ENCODE measurements at regions not wholly inside any gene's neighbourhood (a gene's known extent, or its start where the extent isn't known, plus 50 kb on each side); places are given as distances from the start of the nearest gene placed in this dataset.

- no peaks in the 10 kb centered on the region for H3K79me2 ChIP-seq (ENCODE audit: insufficient read depth)
- no peak for DNase-seq
- H3F3A ChIP-seq (replicated peaks; ENCODE audit: insufficient read depth) = peaks cover 18% of the 10 kb centered on the region
- H3K27me3 ChIP-seq (ENCODE audit: insufficient read depth) = no peaks in the 10 kb centered on the region
- no peaks in the 10 kb centered on the region for H3K9me3 ChIP-seq
- H3K4me2 ChIP-seq = no peak overlapping the region
- H4K20me1 ChIP-seq (ENCODE audit: insufficient read depth) = no peaks in the 10 kb centered on the region
- POLR2A ChIA-PET = no interaction called here
- no peaks in the 10 kb centered on the region; a peak in 1 of 4 replicates for H3K4me1 ChIP-seq (ENCODE audit: control insufficient read depth in 1 of 2, insufficient read depth in 2 of 2, low read depth in 1 of 2, low read length in 1 of 2)
- H3K27ac ChIP-seq (ENCODE audit: low read depth in 2 of 2, low read length in 1 of 2) = peak overlapping the region in 1 of 2 experiments; percentile 60; a peak in 3 of 4 replicates
- H3K9ac ChIP-seq = no peak overlapping the region
- no peaks in the 10 kb centered on the region for H3K9me2 ChIP-seq
- CTCF ChIA-PET = no interaction called here
- H3K36me3 ChIP-seq (replicated peaks in 1 of 2; ENCODE audit: control insufficient read depth in 1 of 2, insufficient read depth in 2 of 2, low read length in 1 of 2) = no peaks in the 10 kb centered on the region
- TF ChIP-seq TCF12 (IDR thresholded peaks at IDR 0.05) = peak; percentile 51; the same call in 1 of the 2 replicates
- no peak for TF ChIP-seq EP300 (IDR thresholded peaks at IDR 0.05; ENCODE audit: borderline replicate concordance in 1 of 2, low read depth in 1 of 2, low read length in 1 of 2)
- TF ChIP-seq USF1 (IDR thresholded peaks at IDR 0.05; ENCODE audit: borderline replicate concordance, low read depth) = no peak
- TF ChIP-seq EZH2phosphoT487 (IDR thresholded peaks at IDR 0.05; ENCODE audit: borderline replicate concordance, low read depth) = no peak
- no peak for TF ChIP-seq USF2 (IDR thresholded peaks at IDR 0.05; ENCODE audit: borderline replicate concordance, low read depth, low read length)
- TF ChIP-seq JUND (IDR thresholded peaks at IDR 0.05) = peak; percentile 53
- TF ChIP-seq FOSL2 (IDR thresholded peaks at IDR 0.05; ENCODE audit: borderline replicate concordance, low read depth) = peak; percentile 34; the same call in 1 of the 2 replicates
- TF ChIP-seq POLR2AphosphoS5 (IDR thresholded peaks at IDR 0.05; ENCODE audit: low read depth, low read length) = no peak
- no peak for TF ChIP-seq NRF1 (IDR thresholded peaks at IDR 0.05; ENCODE audit: low read depth, low read length)
- TF ChIP-seq RXRA (IDR thresholded peaks at IDR 0.05; ENCODE audit: borderline replicate concordance, low read depth) = no peak
- TF ChIP-seq PBX3 (IDR thresholded peaks at IDR 0.05) = peak; percentile 61
- H3K4me3 ChIP-seq (ENCODE audit: low read depth in 2 of 2, low read length in 1 of 2) = no peak overlapping the region
- no peak overlapping the region for H2AFZ ChIP-seq (ENCODE audit: low read depth)
These were observed 142.1 kb downstream of the PLK2 start for GRCh38 chr5:58317808-58318207.

- Histone ChIP-seq H3K4me1 (ENCODE audit: control insufficient read depth in 1 of 2, insufficient read depth in 2 of 2, low read depth in 1 of 2, low read length in 1 of 2) (no peaks in the 10 kb centered on the region; a peak in 1 of 4 replicates), H3K9ac (no peak overlapping the region), H3K9me2 (no peaks in the 10 kb centered on the region), H3K27ac (ENCODE audit: low read depth in 2 of 2, low read length in 1 of 2) (peak overlapping the region in 1 of 2 experiments; percentile 60; a peak in 1 of 4 replicates), H3K36me3 (replicated peaks in 1 of 2; ENCODE audit: control insufficient read depth in 1 of 2, insufficient read depth in 2 of 2, low read length in 1 of 2) (no peaks in the 10 kb centered on the region), H3K27me3 (ENCODE audit: insufficient read depth) (no peaks in the 10 kb centered on the region), H3K9me3 (no peaks in the 10 kb centered on the region), H4K20me1 (ENCODE audit: insufficient read depth) (no peaks in the 10 kb centered on the region), H2AFZ (ENCODE audit: low read depth) (no peak overlapping the region), H3K4me2 (no peak overlapping the region), H3K79me2 (ENCODE audit: insufficient read depth) (no peaks in the 10 kb centered on the region), H3F3A (replicated peaks; ENCODE audit: insufficient read depth) (peaks cover 18% of the 10 kb centered on the region), H3K4me3 (ENCODE audit: low read depth in 2 of 2, low read length in 1 of 2) (no peak overlapping the region)
- DNase-seq = no peak
- POLR2A ChIA-PET = no interaction called here
- TF ChIP-seq RCOR1 (IDR thresholded peaks at IDR 0.05; ENCODE audit: low read length) (no peak), CTCF (IDR thresholded peaks at IDR 0.05) (no peak), SIN3A (IDR thresholded peaks at IDR 0.05; ENCODE audit: borderline replicate concordance, low read depth, low read length) (no peak), RFX5 (IDR thresholded peaks at IDR 0.05; ENCODE audit: low read length) (no peak), GATA2 (CRISPR knock-in tag; IDR thresholded peaks at IDR 0.05) (no peak), NRF1 (IDR thresholded peaks at IDR 0.05; ENCODE audit: low read depth, low read length) (no peak), ZBTB33 (IDR thresholded peaks at IDR 0.05; ENCODE audit: borderline replicate concordance, low read depth) (no peak), MEF2A (IDR thresholded peaks at IDR 0.05; ENCODE audit: borderline replicate concordance, low read depth) (no peak), FOXM1 (IDR thresholded peaks at IDR 0.05; ENCODE audit: low read depth) (no peak), JUND (IDR thresholded peaks at IDR 0.05) (no peak)
- WGBS (ENCODE audit: low lambda C conversion rate) = 96% methylated on average over 7 of the region's 7 CpGs
- CTCF ChIA-PET = interaction anchor here (0.8 kb wide), 1 partner anchor 145 kb away, joined by 3 read pairs; no protein-coding TSS in a partner anchor
These were observed 142.9 kb downstream of the PLK2 start for GRCh38 chr5:58317009-58317408.
